H1 (cell line): ENCODE measurements at regions not wholly inside any gene's neighbourhood (a gene's known extent, or its start where the extent isn't known, plus 50 kb on each side); places are given as distances from the start of the nearest gene placed in this dataset.
"Not testable (repeated sequence)": the region's sequence is repeated elsewhere in the genome, so short reads cannot be mapped to it uniquely, and the experiment has no call there.

Experiments used
- CTCF ChIA-PET: fragments of 300-600 bp; sonication (Branson Sonifier 250); formaldehyde crosslinking; loops from one replicate; lab custom pipeline; 2021; ENCODE audit not compliant: partially characterized antibody; lab: Charles Lee
- POLR2A ChIA-PET: fragments of 300-600 bp; sonication (Branson Sonifier 250); formaldehyde crosslinking; loops from one replicate; lab custom pipeline; 2021; ENCODE audit warnings: inconsistent platforms; ENCODE audit not compliant: partially characterized antibody; lab: Charles Lee
- DNase-seq, 2 experiments: peaks; one replicate each; pipeline versions ENCODE4 v3.0.0 to v3.0.0-alpha.2; 2010 to 2022; ENCODE audit warnings: low spot score in 2 of 2, low read depth in 1 of 2, mixed read lengths in 1 of 2
- FAIRE-seq: peaks from 2 replicates; lab custom pipeline; 2011; peaks lifted over from hg19 to GRCh38; lab: Jason Lieb, UNC
- H2AFZ ChIP-seq: 2 replicates; pipeline ENCODE4 v1.8.1; 2012; ENCODE audit warnings: low read length, inconsistent platforms
- H2AK5ac ChIP-seq: 2 replicates; pipeline ENCODE4 v1.6.1; 2013; ENCODE audit warnings: low read depth, low read length
- H2BK120ac ChIP-seq: replicated peaks from 2 replicates; pipeline ENCODE3; 2013; ENCODE audit warnings: low read depth, low read length, inconsistent platforms
- H2BK12ac ChIP-seq: 2 replicates; pipeline ENCODE4 v1.6.1; 2013; ENCODE audit warnings: low read depth, low read length
- H2BK15ac ChIP-seq: 2 replicates; pipeline ENCODE4 v1.6.1; 2013; ENCODE audit warnings: low read length
- H2BK20ac ChIP-seq: 2 replicates; pipeline ENCODE4 v1.6.1; 2013; ENCODE audit warnings: low read length
- H2BK5ac ChIP-seq: 2 replicates; pipeline ENCODE4 v1.6.1; 2013; ENCODE audit warnings: low read depth, low read length
- H3K14ac ChIP-seq: 2 replicates; pipeline ENCODE4 v1.6.1; 2013; ENCODE audit warnings: inconsistent platforms; ENCODE audit not compliant: insufficient read length
- H3K18ac ChIP-seq: 2 replicates; pipeline ENCODE4 v1.6.1; 2013; ENCODE audit warnings: low read length; ENCODE audit errors: extremely low read depth
- H3K23ac ChIP-seq: 2 replicates; pipeline ENCODE4 v1.6.1; 2013; ENCODE audit warnings: inconsistent platforms; ENCODE audit not compliant: insufficient read length
- H3K23me2 ChIP-seq: 2 replicates; pipeline ENCODE4 v1.6.1; 2013; ENCODE audit warnings: low read depth, low read length
- H3K27ac ChIP-seq: 2 replicates; pipeline ENCODE4 v1.6.1; 2011; ENCODE audit warnings: low read depth, low read length, inconsistent platforms
- H3K27me3 ChIP-seq, 4 experiments: replicated peaks in 1 of 4; 1 replicate in 1 of 4; 2 replicates in 3 of 4; pipeline versions ENCODE4 v1.6.1 to v1.8.1; 2011 to 2013; ENCODE audit warnings: low read length in 3 of 4, mild to moderate bottlenecking in 3 of 4, inconsistent platforms in 2 of 4, mixed read lengths in 2 of 4, moderate library complexity in 1 of 4; ENCODE audit not compliant: control insufficient read depth in 3 of 4, insufficient read depth in 3 of 4; ENCODE audit errors: extremely low read depth in 1 of 4
- H3K36me3 ChIP-seq, 4 experiments: 2 replicates each; pipeline versions ENCODE4 v1.6.1 to v1.8.1; 2011 to 2013; ENCODE audit warnings: mild to moderate bottlenecking in 4 of 4, low read length in 3 of 4, moderate library complexity in 2 of 4, control low read depth in 1 of 4, inconsistent platforms in 1 of 4; ENCODE audit not compliant: insufficient read depth in 4 of 4, control insufficient read depth in 2 of 4
- H3K4ac ChIP-seq: replicated peaks from 2 replicates; pipeline ENCODE3; 2013; ENCODE audit warnings: low read length, low read depth, mixed read lengths, inconsistent platforms; ENCODE audit not compliant: insufficient read length
- H3K4me1 ChIP-seq, 4 experiments: replicated peaks in 1 of 4; 1 replicate in 1 of 4; 2 replicates in 3 of 4; pipeline versions ENCODE4 v1.6.1 to v1.8.1; 2011 to 2013; ENCODE audit warnings: low read length in 3 of 4, inconsistent platforms in 2 of 4, mixed read lengths in 1 of 4; ENCODE audit not compliant: insufficient read depth in 4 of 4, control insufficient read depth in 3 of 4
- H3K4me2 ChIP-seq, 2 experiments: 2 replicates each; pipeline versions ENCODE4 v1.6.1 to v1.8.1; 2011 to 2013; ENCODE audit warnings: low read depth in 2 of 2, low read length in 2 of 2, control low read depth in 1 of 2, inconsistent platforms in 1 of 2, mild to moderate bottlenecking in 1 of 2; ENCODE audit not compliant: insufficient read depth in 1 of 2
- H3K4me3 ChIP-seq, 4 experiments: fragments of 200-600, 300-600 bp in 1 of 4; sonication (generic), shearing (Covaris generic), sonication (Bioruptor Twin) in 1 of 4; 2 replicates each; pipeline versions ENCODE4 v1.5.1 to v1.8.1; 2011 to 2016; ENCODE audit warnings: low read length in 4 of 4, low read depth in 3 of 4, control low read depth in 2 of 4, inconsistent platforms in 2 of 4, mild to moderate bottlenecking in 2 of 4, mixed read lengths in 1 of 4, moderate library complexity in 1 of 4; ENCODE audit not compliant: insufficient read depth in 2 of 4; ENCODE audit errors: extremely low read depth in 1 of 4
- H3K56ac ChIP-seq: replicated peaks from 2 replicates; pipeline ENCODE3; 2013; ENCODE audit warnings: low read depth, mild to moderate bottlenecking, mixed read lengths, low read length, inconsistent platforms; ENCODE audit not compliant: insufficient read length
- H3K79me1 ChIP-seq: 2 replicates; pipeline ENCODE4 v1.6.1; 2013; ENCODE audit warnings: low read depth, low read length, control low read depth
- H3K79me2 ChIP-seq, 2 experiments: 2 replicates each; pipeline versions ENCODE4 v1.6.1 to v1.8.1; 2012 to 2013; ENCODE audit warnings: low read length in 2 of 2, mild to moderate bottlenecking in 2 of 2, inconsistent platforms in 1 of 2; ENCODE audit not compliant: insufficient read depth in 2 of 2, control insufficient read depth in 1 of 2
- H3K9ac ChIP-seq, 4 experiments: replicated peaks in 1 of 4; 1 replicate in 1 of 4; 2 replicates in 3 of 4; pipeline versions ENCODE4 v1.6.1 to v1.8.1; 2011 to 2013; ENCODE audit warnings: low read depth in 3 of 4, low read length in 3 of 4, control low read depth in 2 of 4, mild to moderate bottlenecking in 2 of 4, moderate library complexity in 2 of 4, inconsistent platforms in 1 of 4; ENCODE audit errors: extremely low read depth in 1 of 4
- H3K9me3 ChIP-seq, 2 experiments: 2 replicates each; pipeline versions ENCODE4 v1.6.1 to v1.8.1; 2012 to 2013; ENCODE audit warnings: mild to moderate bottlenecking in 2 of 2, moderate library complexity in 2 of 2, control low read depth in 1 of 2, inconsistent platforms in 1 of 2, low read depth in 1 of 2, low read length in 1 of 2, mixed read lengths in 1 of 2; ENCODE audit not compliant: insufficient read depth in 2 of 2
- H4K20me1 ChIP-seq, 2 experiments: replicated peaks in 1 of 2; 2 replicates each; pipeline versions ENCODE3 to v1.8.1; 2011 to 2013; ENCODE audit warnings: inconsistent platforms in 2 of 2, low read length in 2 of 2, mild to moderate bottlenecking in 1 of 2; ENCODE audit not compliant: insufficient read depth in 2 of 2, control insufficient read depth in 1 of 2
- H4K5ac ChIP-seq: 2 replicates; pipeline ENCODE4 v1.6.1; 2013; ENCODE audit warnings: low read length, low read depth, mixed read lengths, inconsistent platforms; ENCODE audit not compliant: insufficient read length
- H4K8ac ChIP-seq: 2 replicates; pipeline ENCODE4 v1.8.0; 2013; ENCODE audit warnings: mild to moderate bottlenecking, moderate library complexity, low read length, inconsistent platforms; ENCODE audit not compliant: insufficient read depth; ENCODE audit errors: extremely low read depth
- H4K91ac ChIP-seq: replicated peaks from 2 replicates; pipeline ENCODE3; 2013; ENCODE audit warnings: low read length, mixed read lengths, inconsistent platforms; ENCODE audit not compliant: insufficient read length
- WGBS, 2 experiments: shearing (Covaris generic) in 1 of 2; methylation state at CpG; one replicate each; pipeline versions ENCODE4 v1.1.6 to v1.1.7; 2013 to 2015; ENCODE audit warnings: low lambda C conversion rate in 2 of 2, mixed read lengths in 2 of 2, inconsistent platforms in 1 of 2, low coverage in 1 of 2, missing lambda C conversion rate in 1 of 2; ENCODE audit not compliant: insufficient replicate concordance in 2 of 2, insufficient coverage in 1 of 2, insufficient read length in 1 of 2; ENCODE audit errors: extremely low coverage in 1 of 2, missing lambda C conversion rate in 1 of 2; 5-methylcytosine and 5-hydroxymethylcytosine counted together

DNA sequence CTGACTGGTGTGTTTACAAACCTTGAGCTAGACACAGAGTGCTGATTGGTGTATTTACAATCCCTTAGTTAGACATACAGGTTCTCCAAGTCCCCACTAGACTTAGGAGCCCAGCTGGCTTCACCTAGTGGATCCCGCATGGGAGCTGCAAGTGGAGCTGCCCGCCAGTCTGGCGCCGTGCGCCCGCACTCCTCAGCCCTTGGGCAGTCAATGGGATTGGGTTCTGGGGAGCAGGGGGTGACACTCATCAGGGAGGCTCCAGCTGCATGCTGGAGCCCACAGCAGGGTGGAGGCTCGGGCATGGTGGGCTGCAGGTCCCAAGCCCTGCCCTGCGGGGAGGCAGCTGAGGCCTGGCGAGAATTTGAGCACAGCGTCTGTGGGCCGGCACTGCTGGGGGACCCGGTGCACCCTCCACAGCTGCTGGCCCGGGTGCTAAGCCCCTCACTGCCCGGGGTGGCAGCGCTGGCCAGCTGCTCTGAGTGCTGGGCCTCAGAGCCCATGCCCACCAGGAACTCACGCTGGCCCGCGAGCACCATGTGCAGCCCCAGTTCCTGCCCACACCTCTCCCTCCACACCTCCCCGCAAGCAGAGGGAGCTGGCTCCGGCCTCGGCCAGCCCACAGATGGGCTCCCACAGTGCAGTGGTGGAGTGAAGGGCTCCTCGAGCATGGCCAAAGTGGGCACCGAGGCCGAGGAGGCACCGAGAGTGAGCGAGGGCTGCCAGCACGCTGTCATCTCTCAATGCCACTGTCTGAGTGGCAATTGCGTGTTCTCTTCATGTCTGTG, 290.6 kb upstream of the RGPD4 start:
- H3K4me2 ChIP-seq, H3K27me3 ChIP-seq, H2BK120ac ChIP-seq, H3K14ac ChIP-seq, H3K56ac ChIP-seq, H2BK15ac ChIP-seq, H3K79me1 ChIP-seq, FAIRE-seq, H3K27ac ChIP-seq, H3K18ac ChIP-seq, H3K4me3 ChIP-seq, H4K20me1 ChIP-seq, H2BK5ac ChIP-seq, DNase-seq, H4K91ac ChIP-seq, H2BK20ac ChIP-seq, H3K9ac ChIP-seq, H3K9me3 ChIP-seq, H3K79me2 ChIP-seq, H3K4me1 ChIP-seq, H3K23me2 ChIP-seq, H2AFZ ChIP-seq, H3K36me3 ChIP-seq, H2BK12ac ChIP-seq, H4K5ac ChIP-seq, H2AK5ac ChIP-seq, H3K23ac ChIP-seq, POLR2A ChIA-PET, H4K8ac ChIP-seq, H3K4ac ChIP-seq: not testable (repeated sequence)
- CTCF ChIA-PET: interaction anchor here (0.8 kb wide), 1 partner anchor 19 kb away, joined by 3 read pairs; no protein-coding TSS in a partner anchor
- WGBS, 2 experiments: 96% methylated on average over 28 of the region's 28 CpGs; no CpG with 5 or more reads in 1 of the 2 experiments
